ENCODE measurements at regions not wholly inside any gene's neighbourhood (a gene's known extent, or its start where the extent isn't known, plus 50 kb on each side); places are given as distances from the start of the nearest gene placed in this dataset.

GRCh38 chr20:7375905-7376304, 564.4 kb downstream of the HAO1 start:
- WGBS (ENCODE audit: insufficient coverage), result no CpG with 5 or more reads among the region's 4 CpGs
- Mint-ChIP-seq H3K27me3 (ENCODE audit: low read depth in 2 of 2) (no peaks in the 10 kb centered on the region), H3K9me3 (peaks cover 0 to 2% of the 10 kb centered on the region in 2 donors), H3K4me1 (no peaks in the 10 kb centered on the region), H3K27ac (no peak overlapping the region), H3K36me3 (no peaks in the 10 kb centered on the region), H3K4me3 (no peak overlapping the region)
- no peak for DNase-seq
- no peaks in the 10 kb centered on the region for H3K9me3 ChIP-seq (ENCODE audit: control insufficient read depth, insufficient read depth, low read length)
- H3K27ac ChIP-seq (ENCODE audit: low read length), result no peak overlapping the region
- peak; percentile 55 for TF ChIP-seq CTCF (IDR thresholded peaks at IDR 0.05)
- intact Hi-C loops (cut with micrococcal nuclease), result no loop called here
- ATAC-seq, result no peak
- H3K27me3 ChIP-seq (ENCODE audit: control insufficient read depth, insufficient read depth, low read length), result no peaks in the 10 kb centered on the region
- H3K4me1 ChIP-seq (ENCODE audit: control insufficient read depth, insufficient read depth, low read length), result no peaks in the 10 kb centered on the region
- no peaks in the 10 kb centered on the region for H3K36me3 ChIP-seq (ENCODE audit: control insufficient read depth, insufficient read depth, low read length)
- H3K4me3 ChIP-seq (ENCODE audit: low read length), result no peak overlapping the region

- ATAC-seq, result no peak
- no peaks in the 10 kb centered on the region for H3K36me3 Mint-ChIP-seq
- no peak for TF ChIP-seq CTCF (IDR thresholded peaks at IDR 0.05)
- Histone ChIP-seq H3K4me3 (ENCODE audit: low read length) (no peak overlapping the region), H3K27ac (ENCODE audit: low read length) (no peak overlapping the region), H3K27me3 (ENCODE audit: control insufficient read depth, insufficient read depth, low read length) (no peaks in the 10 kb centered on the region), H3K36me3 (ENCODE audit: control insufficient read depth, insufficient read depth, low read length) (no peaks in the 10 kb centered on the region), H3K4me1 (ENCODE audit: control insufficient read depth, insufficient read depth, low read length) (no peaks in the 10 kb centered on the region), H3K9me3 (ENCODE audit: control insufficient read depth, insufficient read depth, low read length) (no peaks in the 10 kb centered on the region)
- WGBS (ENCODE audit: insufficient coverage), result 79% methylated on average over 5 of the region's 5 CpGs
- DNase-seq, result no peak
- no peaks in the 10 kb centered on the region for H3K4me1 Mint-ChIP-seq
- no peak overlapping the region for H3K27ac Mint-ChIP-seq
- intact Hi-C loops (cut with micrococcal nuclease), result no loop called here
- H3K27me3 Mint-ChIP-seq (ENCODE audit: low read depth in 2 of 2), result no peaks in the 10 kb centered on the region
- no peak overlapping the region for H3K4me3 Mint-ChIP-seq
- H3K9me3 Mint-ChIP-seq, result peaks cover 0 to 3% of the 10 kb centered on the region in 2 donors
Measured at GRCh38 chr20:7378864-7379605, 561.2 kb downstream of the HAO1 start.

GRCh38 chr20:7379621-7380220, 560.5 kb downstream of the HAO1 start:
- 71% methylated on average over 8 of the region's 8 CpGs for WGBS (ENCODE audit: insufficient coverage)
- H3K9me3 Mint-ChIP-seq, result peaks cover 0 to 6% of the 10 kb centered on the region in 2 donors
- no peak overlapping the region for H3K27ac Mint-ChIP-seq
- no peaks in the 10 kb centered on the region for H3K4me1 Mint-ChIP-seq
- H3K27ac ChIP-seq (ENCODE audit: low read length), result no peak overlapping the region
- no peak for DNase-seq
- intact Hi-C loops (cut with micrococcal nuclease), result no loop called here
- H3K4me3 ChIP-seq (ENCODE audit: low read length), result no peak overlapping the region
- no peaks in the 10 kb centered on the region for H3K27me3 ChIP-seq (ENCODE audit: control insufficient read depth, insufficient read depth, low read length)
- no peaks in the 10 kb centered on the region for H3K36me3 ChIP-seq (ENCODE audit: control insufficient read depth, insufficient read depth, low read length)
- H3K4me1 ChIP-seq (ENCODE audit: control insufficient read depth, insufficient read depth, low read length), result no peaks in the 10 kb centered on the region
- TF ChIP-seq CTCF (IDR thresholded peaks at IDR 0.05), result no peak
- H3K36me3 Mint-ChIP-seq, result no peaks in the 10 kb centered on the region
- H3K4me3 Mint-ChIP-seq, result no peak overlapping the region
- no peaks in the 10 kb centered on the region for H3K27me3 Mint-ChIP-seq (ENCODE audit: low read depth in 2 of 2)
- no peaks in the 10 kb centered on the region for H3K9me3 ChIP-seq (ENCODE audit: control insufficient read depth, insufficient read depth, low read length)
- no peak for ATAC-seq

- Mint-ChIP-seq H3K4me3 (no peak overlapping the region), H3K27me3 (ENCODE audit: low read depth in 2 of 2) (no peaks in the 10 kb centered on the region), H3K36me3 (no peaks in the 10 kb centered on the region), H3K4me1 (no peaks in the 10 kb centered on the region), H3K27ac (no peak overlapping the region), H3K9me3 (peaks cover 0 to 4% of the 10 kb centered on the region in 2 donors)
- Histone ChIP-seq H3K27me3 (ENCODE audit: control insufficient read depth, insufficient read depth, low read length) (no peaks in the 10 kb centered on the region), H3K4me3 (ENCODE audit: low read length) (no peak overlapping the region), H3K9me3 (ENCODE audit: control insufficient read depth, insufficient read depth, low read length) (no peaks in the 10 kb centered on the region), H3K36me3 (ENCODE audit: control insufficient read depth, insufficient read depth, low read length) (no peaks in the 10 kb centered on the region), H3K27ac (ENCODE audit: low read length) (no peak overlapping the region), H3K4me1 (ENCODE audit: control insufficient read depth, insufficient read depth, low read length) (no peaks in the 10 kb centered on the region)
- intact Hi-C loops (cut with micrococcal nuclease), result no loop called here
- ATAC-seq, result no peak
- no peak for TF ChIP-seq CTCF (IDR thresholded peaks at IDR 0.05)
- DNase-seq, result no peak
Measured at GRCh38 chr20:7383216-7383615, 557.0 kb downstream of the HAO1 start.

Data from natural killer cell (primary cell).